CD14-positive monocyte (primary cell): ENCODE measurements at regions not wholly inside any gene's neighbourhood (a gene's known extent, or its start where the extent isn't known, plus 50 kb on each side); places are given as distances from the start of the nearest gene placed in this dataset.

Experiments used
- DNase-seq, 3 donors: peaks; one replicate each; pipeline ENCODE4 v3.0.0-alpha.2; 2011 to 2022
- H2AFZ ChIP-seq: 2 replicates; pipeline ENCODE4 v1.6.0; 2012; ENCODE audit warnings: mild to moderate bottlenecking, low read depth, low read length, inconsistent platforms; ENCODE audit not compliant: insufficient read depth, poor library complexity, severe bottlenecking
- H3K27ac ChIP-seq, 2 donors: 1 replicate in 1 of 2; 2 replicates in 1 of 2; pipeline ENCODE4 v1.5.1; 2012 to 2013; ENCODE audit warnings: low read length in 2 of 2, control low read depth in 1 of 2, inconsistent platforms in 1 of 2, low read depth in 1 of 2, mild to moderate bottlenecking in 1 of 2
- H3K27me3 ChIP-seq, 2 donors: one replicate each; pipeline versions ENCODE4 v1.6.0 to v1.6.1; 2011 to 2013; ENCODE audit warnings: low read length in 2 of 2; ENCODE audit not compliant: control insufficient read depth in 2 of 2, insufficient read depth in 2 of 2
- H3K36me3 ChIP-seq, 2 donors: replicated peaks in 1 of 2; 1 replicate in 1 of 2; 2 replicates in 1 of 2; pipeline versions ENCODE4 v1.5.1 to v1.6.1; 2012 to 2013; ENCODE audit warnings: low read length in 2 of 2, control low read depth in 1 of 2, inconsistent platforms in 1 of 2, mild to moderate bottlenecking in 1 of 2; ENCODE audit not compliant: insufficient read depth in 2 of 2, control insufficient read depth in 1 of 2
- H3K4me1 ChIP-seq, 2 donors: 1 replicate in 1 of 2; 2 replicates in 1 of 2; pipeline versions ENCODE4 v1.5.1 to v1.6.1; 2012 to 2013; ENCODE audit warnings: low read length in 2 of 2, control low read depth in 1 of 2, inconsistent platforms in 1 of 2, mild to moderate bottlenecking in 1 of 2, moderate library complexity in 1 of 2; ENCODE audit not compliant: insufficient read depth in 2 of 2, control insufficient read depth in 1 of 2
- H3K4me2 ChIP-seq: replicated peaks from 2 replicates; pipeline ENCODE3; 2012; ENCODE audit warnings: low read length, moderate library complexity, mild to moderate bottlenecking; ENCODE audit not compliant: poor library complexity, severe bottlenecking; ENCODE audit errors: extremely low read depth
- H3K4me3 ChIP-seq, 3 experiments: fragments of 200-600 bp in 1 of 3; sonication (generic) in 1 of 3; replicated peaks in 1 of 3; 1 replicate in 2 of 3; 2 replicates in 1 of 3; pipeline ENCODE4 v1.5.1; 2011 to 2013; ENCODE audit warnings: low read length in 3 of 3, mild to moderate bottlenecking in 3 of 3, control low read depth in 2 of 3, low read depth in 2 of 3, inconsistent platforms in 1 of 3, moderate library complexity in 1 of 3
- H3K79me2 ChIP-seq: 2 replicates; pipeline ENCODE4 v1.6.0; 2012; ENCODE audit warnings: mild to moderate bottlenecking, control low read depth, inconsistent platforms, low read length, moderate library complexity; ENCODE audit not compliant: insufficient read depth
- H3K9ac ChIP-seq: 2 replicates; pipeline ENCODE4 v1.6.0; 2017; ENCODE audit warnings: low read length, mild to moderate bottlenecking; ENCODE audit not compliant: insufficient read depth, poor library complexity, severe bottlenecking
- H3K9me3 ChIP-seq, 2 donors: replicated peaks in 1 of 2; 1 replicate in 1 of 2; 2 replicates in 1 of 2; pipeline versions ENCODE4 v1.5.1 to v1.6.1; 2012 to 2013; ENCODE audit warnings: low read length in 2 of 2, control low read depth in 1 of 2; ENCODE audit not compliant: control insufficient read depth in 1 of 2, insufficient read depth in 1 of 2
- H4K20me1 ChIP-seq: 2 replicates; pipeline ENCODE4 v1.6.0; 2012; ENCODE audit warnings: mild to moderate bottlenecking, low read length, control low read depth, moderate library complexity; ENCODE audit not compliant: insufficient read depth
- H3K27ac Mint-ChIP-seq, 7 donors: one replicate each; pipeline ENCODE4 v1.8.0; 2020; ENCODE audit warnings: mild to moderate bottlenecking in 7 of 7, mixed read lengths in 7 of 7, moderate library complexity in 6 of 7, inconsistent platforms in 2 of 7
- H3K27me3 Mint-ChIP-seq, 3 donors: one replicate each; pipeline ENCODE4 v1.8.0; 2021 to 2022; ENCODE audit warnings: low read depth in 3 of 3, mild to moderate bottlenecking in 3 of 3, mixed read lengths in 3 of 3, moderate library complexity in 3 of 3, inconsistent platforms in 1 of 3
- H3K36me3 Mint-ChIP-seq, 2 donors: one replicate each; pipeline ENCODE4 v1.8.0; 2020; ENCODE audit warnings: mixed read lengths in 2 of 2, inconsistent platforms in 1 of 2, mild to moderate bottlenecking in 1 of 2
- H3K4me1 Mint-ChIP-seq: one replicate; pipeline ENCODE4 v1.8.0; 2020; ENCODE audit warnings: mild to moderate bottlenecking, mixed read lengths
- H3K4me3 Mint-ChIP-seq, 2 donors: one replicate each; pipeline ENCODE4 v1.8.0; 2020; ENCODE audit warnings: mild to moderate bottlenecking in 2 of 2, mixed read lengths in 2 of 2, moderate library complexity in 1 of 2
- H3K9me3 Mint-ChIP-seq, 7 donors: one replicate each; pipeline ENCODE4 v1.8.0; 2020 to 2022; ENCODE audit warnings: mixed read lengths in 7 of 7, mild to moderate bottlenecking in 6 of 7, moderate library complexity in 6 of 7, inconsistent platforms in 2 of 7
- CTCF ChIP-seq: fragments of 200-600 bp; IDR thresholded peaks from one replicate; pipeline ENCODE4 v1.8.0; 2022; ENCODE audit warnings: antibody characterized with exemption, mild to moderate bottlenecking
- WGBS: methylation state at CpG from one replicate; pipeline ENCODE4 v1.1.5; 2013; ENCODE audit warnings: missing lambda C conversion rate; ENCODE audit not compliant: insufficient coverage; 5-methylcytosine and 5-hydroxymethylcytosine counted together
- intact Hi-C, 2 donors: fragments of 100-400 bp; cut with micrococcal nuclease; formaldehyde crosslinking; loops; one replicate each; pipeline versions ENCODE4 v1.15.0 to v1.15.1; 2023

- H3K27ac ChIP-seq: no peak overlapping the region
- no peaks in the 10 kb centered on the region for H3K4me1 Mint-ChIP-seq
- H3K27me3 ChIP-seq: no peaks in the 10 kb centered on the region
- H4K20me1 ChIP-seq: no peaks in the 10 kb centered on the region
- peak overlapping the region in 1 of 7 donors; percentile 21 for H3K27ac Mint-ChIP-seq
- DNase-seq: no peak
- H2AFZ ChIP-seq: no peak overlapping the region
- 88% methylated on average over 1 of the region's 1 CpG for WGBS
- TF ChIP-seq CTCF: no peak
- no peaks in the 10 kb centered on the region for H3K9me3 ChIP-seq
- peaks cover 0 to 1% (median 0%) of the 10 kb centered on the region in 3 donors for H3K27me3 Mint-ChIP-seq
- no peaks in the 10 kb centered on the region for H3K79me2 ChIP-seq
- peaks cover 0 to 10% (median under 1%) of the 10 kb centered on the region in 7 donors for H3K9me3 Mint-ChIP-seq
- no peaks in the 10 kb centered on the region for H3K36me3 Mint-ChIP-seq
- H3K4me3 Mint-ChIP-seq: no peak overlapping the region
- H3K4me2 ChIP-seq: no peak overlapping the region
- intact Hi-C loops: no loop called here
- no peak overlapping the region for H3K4me3 ChIP-seq
- no peaks in the 10 kb centered on the region for H3K36me3 ChIP-seq
- no peaks in the 10 kb centered on the region for H3K4me1 ChIP-seq
- H3K9ac ChIP-seq: no peak overlapping the region
Observed at GRCh38 chr1:177472567-177472966, 301.8 kb downstream of the BRINP2 start.

- no peaks in the 10 kb centered on the region for H3K9me3 ChIP-seq
- H3K36me3 ChIP-seq: no peaks in the 10 kb centered on the region
- Mint-ChIP-seq H3K4me3 (no peak overlapping the region), H3K27me3 (peaks cover 0 to 1% (median 0%) of the 10 kb centered on the region in 3 donors), H3K4me1 (no peaks in the 10 kb centered on the region), H3K9me3 (peaks cover 0 to 7% (median 0%) of the 10 kb centered on the region in 7 donors), H3K36me3 (no peaks in the 10 kb centered on the region), H3K27ac (no peak overlapping the region)
- H4K20me1 ChIP-seq: no peaks in the 10 kb centered on the region
- no peak overlapping the region for H3K9ac ChIP-seq
- H3K4me3 ChIP-seq: no peak overlapping the region
- no peak overlapping the region for H3K27ac ChIP-seq
- no peak for TF ChIP-seq CTCF
- no peaks in the 10 kb centered on the region for H3K79me2 ChIP-seq
- DNase-seq: no peak
- no peak overlapping the region for H2AFZ ChIP-seq
- intact Hi-C loops: no loop called here
- H3K4me2 ChIP-seq: no peak overlapping the region
- H3K27me3 ChIP-seq: no peaks in the 10 kb centered on the region
- no CpG with 5 or more reads among the region's 1 CpG for WGBS
- H3K4me1 ChIP-seq: no peaks in the 10 kb centered on the region
Observed at GRCh38 chr1:177471244-177471643, 300.5 kb downstream of the BRINP2 start.
